GM12873 (cell line): ENCODE measurements at regions not wholly inside any gene's neighbourhood (a gene's known extent, or its start where the extent isn't known, plus 50 kb on each side); places are given as distances from the start of the nearest gene placed in this dataset.

Source experiments
- TF ChIP-seq, protein P1 (sequence below): IDR thresholded peaks from 2 replicates; pipeline ENCODE4 v1.5.1; 2012; ENCODE audit warnings: low read depth, mild to moderate bottlenecking, moderate library complexity, low read length, control low read depth; ENCODE audit not compliant: insufficient read depth; ENCODE audit errors: missing control alignments

GRCh38 chr2:64374686-64375085, 79.3 kb upstream of the LGALSL start:
- TF ChIP-seq, protein P1, sequence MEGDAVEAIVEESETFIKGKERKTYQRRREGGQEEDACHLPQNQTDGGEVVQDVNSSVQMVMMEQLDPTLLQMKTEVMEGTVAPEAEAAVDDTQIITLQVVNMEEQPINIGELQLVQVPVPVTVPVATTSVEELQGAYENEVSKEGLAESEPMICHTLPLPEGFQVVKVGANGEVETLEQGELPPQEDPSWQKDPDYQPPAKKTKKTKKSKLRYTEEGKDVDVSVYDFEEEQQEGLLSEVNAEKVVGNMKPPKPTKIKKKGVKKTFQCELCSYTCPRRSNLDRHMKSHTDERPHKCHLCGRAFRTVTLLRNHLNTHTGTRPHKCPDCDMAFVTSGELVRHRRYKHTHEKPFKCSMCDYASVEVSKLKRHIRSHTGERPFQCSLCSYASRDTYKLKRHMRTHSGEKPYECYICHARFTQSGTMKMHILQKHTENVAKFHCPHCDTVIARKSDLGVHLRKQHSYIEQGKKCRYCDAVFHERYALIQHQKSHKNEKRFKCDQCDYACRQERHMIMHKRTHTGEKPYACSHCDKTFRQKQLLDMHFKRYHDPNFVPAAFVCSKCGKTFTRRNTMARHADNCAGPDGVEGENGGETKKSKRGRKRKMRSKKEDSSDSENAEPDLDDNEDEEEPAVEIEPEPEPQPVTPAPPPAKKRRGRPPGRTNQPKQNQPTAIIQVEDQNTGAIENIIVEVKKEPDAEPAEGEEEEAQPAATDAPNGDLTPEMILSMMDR, result no peak

DNA sequence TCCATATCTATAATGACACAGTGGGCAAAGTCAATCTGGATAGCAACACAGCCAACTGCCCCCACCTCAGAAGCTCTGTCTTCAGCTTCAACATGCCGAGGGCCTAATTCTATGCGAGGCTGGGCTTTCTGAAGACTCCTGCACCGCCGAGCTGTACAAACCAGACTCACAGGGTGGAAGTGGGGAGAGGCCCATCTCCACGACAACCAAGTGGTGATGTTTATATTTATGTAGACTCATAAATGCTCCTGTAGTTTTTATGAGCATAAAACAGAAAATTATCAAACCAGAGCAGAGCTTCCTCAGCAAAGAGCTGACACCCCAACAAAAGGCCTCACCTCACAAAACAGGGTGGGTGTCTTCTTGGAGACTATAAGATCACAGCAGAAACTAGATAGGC, 77.0 kb upstream of the LGALSL start:
- TF ChIP-seq, protein P1, result no peak

- TF ChIP-seq, protein P1, result no peak
Measured at GRCh38 chr2:64379186-64379585, 74.8 kb upstream of the LGALSL start.

DNA sequence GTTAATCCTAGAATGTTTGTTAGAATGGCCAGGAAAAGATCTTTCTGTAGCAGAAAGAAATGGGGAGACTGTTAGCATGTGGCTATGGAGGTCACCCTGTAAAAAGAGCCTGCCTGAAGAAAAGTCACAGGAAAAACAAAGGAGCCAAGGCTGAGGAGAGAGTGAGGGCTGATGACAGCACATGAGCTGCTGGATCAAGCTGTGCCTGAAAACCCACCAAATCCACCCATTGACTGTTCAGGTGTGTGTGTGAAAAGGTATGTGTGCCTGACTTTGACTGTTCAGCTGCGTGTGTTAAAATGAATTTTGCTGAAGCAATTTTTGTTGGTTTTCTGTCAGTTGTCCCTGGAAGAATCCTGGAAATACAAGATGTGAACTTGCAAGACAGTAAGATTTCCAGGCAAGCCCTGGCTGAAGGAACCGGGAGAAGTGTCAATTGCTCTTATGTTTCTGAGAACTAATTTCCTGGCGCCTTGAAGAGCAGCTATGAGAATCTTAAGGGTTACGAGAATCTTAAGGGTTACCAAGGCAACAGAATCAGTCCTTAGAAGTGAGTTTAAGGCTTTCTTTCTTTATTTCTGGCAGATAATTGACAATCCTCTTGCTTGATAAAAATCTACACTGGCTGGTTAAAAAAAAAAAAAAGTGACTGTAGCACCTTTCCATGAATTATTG, 73.0 kb upstream of the LGALSL start:
- TF ChIP-seq, protein P1, result no peak

- TF ChIP-seq, protein P1, result no peak
Measured at GRCh38 chr2:64383016-64383591, 70.9 kb upstream of the LGALSL start.

DNA sequence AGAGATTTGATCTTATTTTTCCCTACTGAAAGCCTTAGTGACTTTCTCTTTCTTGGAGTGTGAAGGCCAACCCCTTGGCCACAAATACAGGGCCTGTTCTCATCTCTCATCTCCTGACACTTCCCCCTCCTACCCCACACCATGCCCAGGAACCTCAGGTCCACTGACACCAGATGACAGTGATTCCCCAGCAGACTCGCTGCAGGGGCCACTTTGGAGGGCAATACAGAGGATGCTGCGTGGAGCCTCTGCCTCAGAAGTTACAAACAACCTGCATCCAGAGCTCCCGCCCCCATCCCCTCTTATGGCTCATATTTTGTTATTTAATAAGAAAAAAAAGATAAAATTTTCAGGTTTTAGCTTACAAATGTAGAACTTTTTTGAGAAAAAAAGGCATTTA, 70.1 kb upstream of the LGALSL start:
- TF ChIP-seq, protein P1, result no peak

DNA sequence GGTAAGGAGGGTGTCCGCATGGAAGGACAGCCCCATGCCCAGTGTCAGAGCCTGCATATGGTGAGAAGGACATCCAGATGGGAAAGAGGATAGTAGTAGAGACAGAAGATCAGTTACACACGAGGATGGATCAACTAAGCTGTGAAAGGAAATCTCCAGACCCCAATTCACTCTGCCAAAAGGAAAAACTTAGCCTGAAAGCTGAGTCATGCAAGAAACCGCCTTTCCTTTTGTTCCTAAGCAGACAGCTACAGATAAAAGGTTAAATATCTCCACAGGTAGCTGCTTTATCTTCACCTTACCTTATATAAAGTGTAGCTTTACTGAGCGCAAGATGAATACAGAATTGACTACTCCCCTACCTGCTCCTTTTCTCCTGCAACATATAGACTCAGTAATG, 67.3 kb upstream of the LGALSL start:
- TF ChIP-seq, protein P1, result no peak
